Nephron progenitor cell (in vitro differentiated cells): ENCODE measurements at regions not wholly inside any gene's neighbourhood (a gene's known extent, or its start where the extent isn't known, plus 50 kb on each side); places are given as distances from the start of the nearest gene placed in this dataset.

Experiments
- DNase-seq: peaks from one replicate; pipeline ENCODE4 v3.0.0; 2021
- H3K27ac Mint-ChIP-seq: 2 replicates; pipeline ENCODE4 v1.8.0; 2021; ENCODE audit warnings: mild to moderate bottlenecking, moderate library complexity, mixed read lengths
- H3K27me3 Mint-ChIP-seq: 2 replicates; pipeline ENCODE4 v1.8.0; 2021; ENCODE audit warnings: mild to moderate bottlenecking, low read depth, mixed read lengths; ENCODE audit not compliant: poor library complexity
- H3K36me3 Mint-ChIP-seq: 2 replicates; pipeline ENCODE4 v1.8.0; 2021; ENCODE audit warnings: low read depth, mixed read lengths
- H3K4me1 Mint-ChIP-seq: 2 replicates; pipeline ENCODE4 v1.8.0; 2021; ENCODE audit warnings: mixed read lengths
- H3K4me3 Mint-ChIP-seq: 2 replicates; pipeline ENCODE4 v1.8.0; 2021; ENCODE audit warnings: mild to moderate bottlenecking, moderate library complexity, mixed read lengths
- H3K9me3 Mint-ChIP-seq: 2 replicates; pipeline ENCODE4 v1.8.0; 2021; ENCODE audit warnings: mild to moderate bottlenecking, moderate library complexity, mixed read lengths
- TF ChIP-seq, protein P1 (sequence below): fragments of 200-600 bp; sonication (generic); IDR thresholded peaks from 2 replicates; pipeline ENCODE4 v1.5.0; 2021; ENCODE audit warnings: antibody characterized with exemption

GRCh38 chr11:32012049-32012448 is 78.8 kb upstream of the RCN1 start:
- TF ChIP-seq, protein P1, sequence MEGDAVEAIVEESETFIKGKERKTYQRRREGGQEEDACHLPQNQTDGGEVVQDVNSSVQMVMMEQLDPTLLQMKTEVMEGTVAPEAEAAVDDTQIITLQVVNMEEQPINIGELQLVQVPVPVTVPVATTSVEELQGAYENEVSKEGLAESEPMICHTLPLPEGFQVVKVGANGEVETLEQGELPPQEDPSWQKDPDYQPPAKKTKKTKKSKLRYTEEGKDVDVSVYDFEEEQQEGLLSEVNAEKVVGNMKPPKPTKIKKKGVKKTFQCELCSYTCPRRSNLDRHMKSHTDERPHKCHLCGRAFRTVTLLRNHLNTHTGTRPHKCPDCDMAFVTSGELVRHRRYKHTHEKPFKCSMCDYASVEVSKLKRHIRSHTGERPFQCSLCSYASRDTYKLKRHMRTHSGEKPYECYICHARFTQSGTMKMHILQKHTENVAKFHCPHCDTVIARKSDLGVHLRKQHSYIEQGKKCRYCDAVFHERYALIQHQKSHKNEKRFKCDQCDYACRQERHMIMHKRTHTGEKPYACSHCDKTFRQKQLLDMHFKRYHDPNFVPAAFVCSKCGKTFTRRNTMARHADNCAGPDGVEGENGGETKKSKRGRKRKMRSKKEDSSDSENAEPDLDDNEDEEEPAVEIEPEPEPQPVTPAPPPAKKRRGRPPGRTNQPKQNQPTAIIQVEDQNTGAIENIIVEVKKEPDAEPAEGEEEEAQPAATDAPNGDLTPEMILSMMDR = no peak
- H3K9me3 Mint-ChIP-seq = no peaks in the 10 kb centered on the region
- H3K36me3 Mint-ChIP-seq = no peaks in the 10 kb centered on the region
- DNase-seq = no peak
- H3K27me3 Mint-ChIP-seq = peaks cover 70% of the 10 kb centered on the region
- H3K4me3 Mint-ChIP-seq = no peak overlapping the region
- no peak overlapping the region for H3K27ac Mint-ChIP-seq
- no peaks in the 10 kb centered on the region for H3K4me1 Mint-ChIP-seq

DNA sequence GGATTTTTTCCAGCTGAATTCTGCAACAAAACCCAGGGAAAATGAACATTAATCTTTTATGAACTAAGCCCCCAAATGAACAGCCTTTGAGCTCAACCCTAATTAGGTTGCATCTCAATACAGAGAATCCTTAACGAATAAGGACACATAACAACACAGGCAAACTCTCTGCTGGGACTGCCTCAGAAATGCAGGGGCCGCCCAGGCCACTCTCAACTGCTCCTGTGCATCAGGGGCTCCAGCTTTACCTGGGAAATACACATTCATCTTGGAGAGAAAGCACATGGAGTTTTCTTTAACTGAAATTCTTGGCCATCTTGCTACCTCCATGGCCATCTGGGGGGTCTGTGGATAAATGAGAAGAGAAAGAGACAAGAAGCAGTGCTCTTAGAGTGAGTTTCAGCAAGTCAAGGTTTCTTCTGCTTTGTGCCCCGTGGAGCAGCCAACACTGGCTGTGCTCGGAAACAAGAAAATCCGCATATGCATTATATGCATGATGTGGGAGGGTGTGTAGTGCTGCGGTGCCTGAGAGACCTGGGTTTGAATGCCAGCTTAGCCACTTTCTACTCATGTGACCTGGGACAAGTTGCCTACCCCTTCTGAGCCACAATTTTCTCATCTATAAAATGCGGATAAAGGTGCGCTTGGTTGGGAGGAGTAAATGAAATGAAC is 81.9 kb upstream of the RCN1 start:
- H3K27me3 Mint-ChIP-seq = peaks cover 58% of the 10 kb centered on the region
- H3K4me3 Mint-ChIP-seq = no peak overlapping the region
- H3K9me3 Mint-ChIP-seq = no peaks in the 10 kb centered on the region
- no peaks in the 10 kb centered on the region for H3K36me3 Mint-ChIP-seq
- TF ChIP-seq, protein P1 = no peak
- no peaks in the 10 kb centered on the region for H3K4me1 Mint-ChIP-seq
- no peak for DNase-seq
- no peak overlapping the region for H3K27ac Mint-ChIP-seq

GRCh38 chr11:32006799-32007388 is 84.0 kb upstream of the RCN1 start:
- no peaks in the 10 kb centered on the region for H3K9me3 Mint-ChIP-seq
- H3K4me3 Mint-ChIP-seq = no peak overlapping the region
- H3K36me3 Mint-ChIP-seq = no peaks in the 10 kb centered on the region
- peaks cover 52% of the 10 kb centered on the region for H3K27me3 Mint-ChIP-seq
- H3K27ac Mint-ChIP-seq = no peak overlapping the region
- DNase-seq = peak; percentile 33
- TF ChIP-seq, protein P1 = peak; percentile 70
- H3K4me1 Mint-ChIP-seq = no peaks in the 10 kb centered on the region

DNA sequence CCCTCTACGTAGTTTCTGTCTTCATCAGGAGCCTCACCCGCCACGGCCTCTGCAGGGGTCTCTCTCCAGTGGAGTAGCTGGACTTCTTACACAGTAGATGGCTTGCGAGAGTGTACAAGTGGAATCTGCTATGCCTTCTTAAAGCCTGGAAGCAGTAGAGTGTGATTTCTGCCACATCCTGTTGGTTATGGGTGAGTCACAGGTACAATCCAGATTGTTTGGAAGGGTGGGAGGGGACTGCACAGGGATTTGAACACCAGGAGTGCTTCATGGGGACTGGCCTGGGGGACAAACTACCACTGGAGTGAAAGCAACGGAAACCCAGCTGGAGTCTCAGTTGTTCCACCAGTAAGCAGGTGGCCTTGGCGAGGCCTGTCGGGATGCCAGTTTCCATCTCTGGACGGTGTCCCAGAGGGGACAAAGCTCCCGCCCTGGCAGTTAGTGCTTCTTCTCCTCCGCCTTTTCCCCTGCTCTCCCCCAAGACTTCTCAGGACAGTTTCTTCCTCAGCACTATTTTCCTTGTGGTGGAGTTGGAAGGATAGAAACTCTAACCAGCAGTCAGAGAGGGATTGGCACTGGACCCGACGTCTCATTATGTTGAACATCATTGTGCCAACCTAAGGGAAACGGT is 85.0 kb upstream of the RCN1 start:
- DNase-seq = no peak
- TF ChIP-seq, protein P1 = no peak
- H3K36me3 Mint-ChIP-seq = no peaks in the 10 kb centered on the region
- peaks cover 52% of the 10 kb centered on the region for H3K27me3 Mint-ChIP-seq
- no peak overlapping the region for H3K27ac Mint-ChIP-seq
- H3K9me3 Mint-ChIP-seq = no peaks in the 10 kb centered on the region
- no peak overlapping the region for H3K4me3 Mint-ChIP-seq
- no peaks in the 10 kb centered on the region for H3K4me1 Mint-ChIP-seq

DNA sequence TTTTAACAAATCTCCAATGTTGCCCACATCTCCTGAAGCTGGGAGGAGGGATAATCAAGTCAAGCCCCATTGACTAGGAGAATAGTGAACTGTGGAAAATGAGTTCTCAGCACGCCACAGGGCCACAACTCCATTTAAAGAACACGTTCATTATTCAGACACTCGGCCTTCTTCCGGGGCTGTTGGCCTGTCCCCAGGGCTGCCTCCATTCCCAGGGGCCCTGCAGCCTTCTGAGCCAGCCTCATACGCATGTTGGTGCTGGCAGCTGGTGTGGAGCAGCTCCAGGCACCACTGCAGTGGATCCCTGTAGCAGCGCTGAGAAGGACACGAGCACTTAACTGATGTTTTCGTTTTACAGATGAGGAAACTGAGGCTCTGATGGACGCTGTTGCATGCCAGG is 87.5 kb upstream of the RCN1 start:
- Mint-ChIP-seq H3K4me3 (no peak overlapping the region), H3K9me3 (no peaks in the 10 kb centered on the region), H3K36me3 (no peaks in the 10 kb centered on the region), H3K27ac (no peak overlapping the region), H3K27me3 (peaks cover 38% of the 10 kb centered on the region), H3K4me1 (no peaks in the 10 kb centered on the region)
- DNase-seq = no peak
- TF ChIP-seq, protein P1 = no peak
